RWPE2 (cell line): ENCODE measurements at regions not wholly inside any gene's neighbourhood (a gene's known extent, or its start where the extent isn't known, plus 50 kb on each side); places are given as distances from the start of the nearest gene placed in this dataset.

Experiments used
- ATAC-seq: fragments of 200-7000 bp; cut with Tn5 transposase; 3 replicates; pipeline ENCODE4 v1.9.1; 2021; ENCODE audit warnings: low read depth
- DNase-seq: peaks from one replicate; pipeline ENCODE4 v3.0.0-alpha.2; 2020; ENCODE audit warnings: low spot score
- H3K27ac ChIP-seq: fragments of 450-650 bp; 2 replicates; pipeline ENCODE4 v1.5.1; 2017; ENCODE audit warnings: mild to moderate bottlenecking; ENCODE audit not compliant: poor library complexity, severe bottlenecking
- H3K27me3 ChIP-seq: fragments of 250-450 bp; sonication (Bioruptor Pico); 2 replicates; pipeline ENCODE4 v1.5.1; 2021; ENCODE audit warnings: mild to moderate bottlenecking, moderate library complexity; ENCODE audit not compliant: insufficient read depth, poor library complexity, severe bottlenecking
- H3K36me3 ChIP-seq: fragments of 250-450 bp; sonication (Bioruptor Pico); 2 replicates; pipeline ENCODE4 v1.5.1; 2020; ENCODE audit warnings: low read depth, mild to moderate bottlenecking, moderate library complexity
- H3K4me1 ChIP-seq: fragments of 250-450 bp; sonication (Bioruptor Pico); 2 replicates; pipeline ENCODE4 v1.5.1; 2021; ENCODE audit warnings: mild to moderate bottlenecking, moderate library complexity; ENCODE audit not compliant: insufficient read depth, poor library complexity, severe bottlenecking
- H3K4me3 ChIP-seq: fragments of 250-450 bp; sonication (Bioruptor Pico); 2 replicates; pipeline ENCODE4 v1.5.1; 2021; ENCODE audit warnings: mild to moderate bottlenecking, moderate library complexity; ENCODE audit not compliant: severe bottlenecking
- H3K9me3 ChIP-seq: fragments of 250-450 bp; sonication (Bioruptor Pico); 2 replicates; pipeline ENCODE4 v1.5.1; 2021; ENCODE audit warnings: mild to moderate bottlenecking, moderate library complexity; ENCODE audit not compliant: severe bottlenecking
- TF ChIP-seq, protein P1 (sequence below): fragments of 450-650 bp; IDR thresholded peaks from one replicate; pipeline ENCODE4 v1.5.1; 2017; ENCODE audit warnings: mild to moderate bottlenecking, moderate library complexity; ENCODE audit not compliant: poor library complexity, severe bottlenecking

DNA sequence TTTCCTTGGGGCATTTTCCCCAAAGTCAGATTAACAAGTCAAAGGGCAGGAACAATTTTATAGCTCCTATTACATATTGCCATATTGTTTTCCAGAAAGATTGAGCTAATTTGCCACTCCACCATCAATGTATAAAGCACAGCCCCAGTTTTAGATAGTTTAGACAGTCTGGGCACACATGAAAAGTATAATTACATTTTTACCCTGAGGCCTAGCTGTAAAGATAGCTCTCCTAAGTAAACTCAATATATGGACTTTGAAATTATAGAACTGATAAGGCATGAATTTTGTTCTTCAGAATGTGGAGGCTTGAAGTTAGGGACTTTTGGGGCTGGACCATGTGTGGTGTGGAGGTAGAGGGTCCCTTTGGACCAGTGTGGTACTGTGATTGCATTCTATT is 166.0 kb downstream of the FHIP1A start:
- H3K27ac ChIP-seq, result no peak overlapping the region
- peaks cover 8% of the 10 kb centered on the region for H3K4me1 ChIP-seq
- no peak overlapping the region for H3K4me3 ChIP-seq
- H3K27me3 ChIP-seq, result no peaks in the 10 kb centered on the region
- DNase-seq (no peak), ATAC-seq (no peak)
- H3K9me3 ChIP-seq, result no peaks in the 10 kb centered on the region
- H3K36me3 ChIP-seq, result 0 out of 2 replicates have a peak, but pooled peaks cover under 1% of the 10 kb centered on the region
- TF ChIP-seq, protein P1, sequence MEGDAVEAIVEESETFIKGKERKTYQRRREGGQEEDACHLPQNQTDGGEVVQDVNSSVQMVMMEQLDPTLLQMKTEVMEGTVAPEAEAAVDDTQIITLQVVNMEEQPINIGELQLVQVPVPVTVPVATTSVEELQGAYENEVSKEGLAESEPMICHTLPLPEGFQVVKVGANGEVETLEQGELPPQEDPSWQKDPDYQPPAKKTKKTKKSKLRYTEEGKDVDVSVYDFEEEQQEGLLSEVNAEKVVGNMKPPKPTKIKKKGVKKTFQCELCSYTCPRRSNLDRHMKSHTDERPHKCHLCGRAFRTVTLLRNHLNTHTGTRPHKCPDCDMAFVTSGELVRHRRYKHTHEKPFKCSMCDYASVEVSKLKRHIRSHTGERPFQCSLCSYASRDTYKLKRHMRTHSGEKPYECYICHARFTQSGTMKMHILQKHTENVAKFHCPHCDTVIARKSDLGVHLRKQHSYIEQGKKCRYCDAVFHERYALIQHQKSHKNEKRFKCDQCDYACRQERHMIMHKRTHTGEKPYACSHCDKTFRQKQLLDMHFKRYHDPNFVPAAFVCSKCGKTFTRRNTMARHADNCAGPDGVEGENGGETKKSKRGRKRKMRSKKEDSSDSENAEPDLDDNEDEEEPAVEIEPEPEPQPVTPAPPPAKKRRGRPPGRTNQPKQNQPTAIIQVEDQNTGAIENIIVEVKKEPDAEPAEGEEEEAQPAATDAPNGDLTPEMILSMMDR, result no peak

DNA sequence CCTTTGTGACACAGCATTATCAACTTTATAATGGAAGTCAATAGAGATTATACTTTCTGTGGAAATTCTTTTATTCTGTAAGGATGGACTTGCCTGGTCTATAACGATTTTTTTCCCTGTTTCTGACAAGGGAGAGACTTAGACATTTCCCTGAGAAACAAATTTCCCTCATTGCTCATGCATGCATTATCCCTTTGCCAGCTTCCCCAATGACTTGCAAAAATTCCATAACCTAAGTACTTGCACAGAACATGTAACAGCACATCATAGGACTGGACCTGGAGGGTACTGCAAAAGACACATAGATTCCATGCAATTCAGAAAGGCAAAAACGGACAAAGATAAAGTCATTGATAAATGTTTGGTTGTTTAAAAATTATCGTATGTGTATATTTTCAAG is 166.7 kb downstream of the FHIP1A start:
- 0 out of 2 replicates have a peak, but pooled peaks cover 7% of the 10 kb centered on the region for H3K36me3 ChIP-seq
- H3K27me3 ChIP-seq, result no peaks in the 10 kb centered on the region
- no peaks in the 10 kb centered on the region for H3K9me3 ChIP-seq
- no peak overlapping the region for H3K4me3 ChIP-seq
- DNase-seq (no peak), ATAC-seq (no peak)
- no peak overlapping the region for H3K27ac ChIP-seq
- TF ChIP-seq, protein P1, result no peak
- H3K4me1 ChIP-seq, result peaks cover 8% of the 10 kb centered on the region

DNA sequence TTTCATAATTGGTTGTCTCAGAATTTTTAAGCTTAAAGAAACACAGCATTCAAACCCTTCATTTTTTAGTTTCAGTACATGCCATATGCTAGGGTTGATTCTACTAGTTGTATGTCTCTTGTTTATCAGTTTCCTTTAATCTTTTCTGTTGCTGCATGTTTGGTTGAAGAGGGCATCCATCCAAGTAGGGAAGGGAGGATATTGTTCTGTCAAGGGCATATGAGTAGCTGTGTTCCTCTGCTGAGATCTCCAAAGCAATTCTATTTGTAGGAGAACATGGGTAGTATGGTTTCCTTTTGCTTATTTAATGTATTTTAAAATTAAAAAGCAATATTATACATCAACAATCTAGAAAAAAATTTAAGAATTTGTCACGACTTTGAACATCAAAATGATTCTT is 167.7 kb downstream of the FHIP1A start:
- TF ChIP-seq, protein P1, result no peak
- DNase-seq (no peak), ATAC-seq (no peak)
- no peak overlapping the region for H3K4me3 ChIP-seq
- H3K27ac ChIP-seq, result no peak overlapping the region
- H3K9me3 ChIP-seq, result no peaks in the 10 kb centered on the region
- H3K27me3 ChIP-seq, result no peaks in the 10 kb centered on the region
- 0 out of 2 replicates have a peak, but pooled peaks cover 7% of the 10 kb centered on the region for H3K36me3 ChIP-seq
- peaks cover 8% of the 10 kb centered on the region for H3K4me1 ChIP-seq

DNA sequence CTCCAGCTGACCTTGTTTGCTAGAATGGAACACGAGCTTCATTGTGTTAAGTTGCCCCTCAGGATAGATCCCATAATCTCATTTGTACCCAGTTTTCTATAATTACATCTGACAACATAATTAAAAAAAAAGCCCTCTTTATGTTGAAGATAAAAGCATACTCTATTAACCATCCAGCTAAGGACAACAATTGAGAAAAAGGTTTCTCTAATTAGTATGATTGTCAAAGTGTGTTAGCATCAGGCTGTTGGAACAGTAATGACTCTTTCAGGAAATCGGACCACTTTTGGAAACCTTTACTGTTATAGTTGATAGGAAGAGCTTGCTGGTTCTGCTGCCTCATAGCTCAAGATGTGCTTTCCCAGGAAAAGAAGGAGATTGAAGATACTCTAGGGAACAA is 172.6 kb downstream of the FHIP1A start:
- no peak overlapping the region for H3K27ac ChIP-seq
- H3K4me3 ChIP-seq, result no peak overlapping the region
- TF ChIP-seq, protein P1, result no peak
- H3K9me3 ChIP-seq, result no peaks in the 10 kb centered on the region
- H3K27me3 ChIP-seq, result no peaks in the 10 kb centered on the region
- peaks cover 9% of the 10 kb centered on the region for H3K4me1 ChIP-seq
- DNase-seq, result no peak
- H3K36me3 ChIP-seq, result peaks cover 10% of the 10 kb centered on the region; the same call in 1 of the 2 replicates
- ATAC-seq, result no peak

DNA sequence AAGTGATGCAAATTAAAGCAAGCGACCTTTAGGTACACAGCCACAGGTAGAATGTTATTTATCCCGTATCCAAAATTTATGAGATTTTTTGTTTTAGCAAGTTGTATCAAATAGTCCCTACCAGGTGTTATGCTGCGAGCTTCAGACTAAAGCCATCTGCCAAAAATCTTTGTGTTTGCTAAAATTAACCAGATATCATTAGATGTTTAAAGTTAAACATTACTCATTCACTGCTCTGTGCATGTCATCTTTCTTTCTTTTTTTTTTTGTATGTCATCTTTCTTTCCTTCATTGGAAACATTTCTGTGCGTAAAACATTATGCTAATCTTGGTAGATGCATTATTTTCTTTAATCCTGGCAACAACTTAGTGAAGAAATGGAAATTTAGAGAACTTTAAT is 173.1 kb downstream of the FHIP1A start:
- TF ChIP-seq, protein P1, result no peak
- Histone ChIP-seq H3K9me3 (no peaks in the 10 kb centered on the region), H3K27ac (no peak overlapping the region), H3K27me3 (no peaks in the 10 kb centered on the region), H3K36me3 (peaks cover 14% of the 10 kb centered on the region), H3K4me1 (peaks cover 9% of the 10 kb centered on the region), H3K4me3 (no peak overlapping the region)
- ATAC-seq, result no peak
- no peak for DNase-seq
